ENCODE measurements at regions not wholly inside any gene's neighbourhood (a gene's known extent, or its start where the extent isn't known, plus 50 kb on each side); places are given as distances from the start of the nearest gene placed in this dataset.
"Not testable (repeated sequence)": the region's sequence is repeated elsewhere in the genome, so short reads cannot be mapped to it uniquely, and the experiment has no call there.

DNA sequence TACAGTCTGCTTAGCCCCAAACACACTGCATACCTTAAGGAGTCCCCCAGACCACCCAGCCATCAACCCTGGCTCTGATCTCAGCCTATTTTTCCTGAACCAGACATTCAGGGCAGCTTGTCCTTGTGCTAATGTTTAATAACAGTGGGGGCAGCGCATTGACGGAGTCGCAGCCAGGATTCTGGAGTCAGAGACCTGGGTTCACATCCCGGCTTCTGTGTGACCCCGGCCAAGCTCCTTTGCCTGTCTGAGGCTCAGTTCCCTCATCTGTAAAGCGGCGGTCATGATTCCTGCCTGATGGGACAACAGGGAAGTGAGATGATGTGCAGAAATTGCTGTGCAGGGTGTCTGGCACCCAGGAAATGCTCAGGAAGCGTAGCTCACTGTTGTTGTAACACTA, 63.1 kb downstream of the MATN1 start:
- no peak for DNase-seq

DNA sequence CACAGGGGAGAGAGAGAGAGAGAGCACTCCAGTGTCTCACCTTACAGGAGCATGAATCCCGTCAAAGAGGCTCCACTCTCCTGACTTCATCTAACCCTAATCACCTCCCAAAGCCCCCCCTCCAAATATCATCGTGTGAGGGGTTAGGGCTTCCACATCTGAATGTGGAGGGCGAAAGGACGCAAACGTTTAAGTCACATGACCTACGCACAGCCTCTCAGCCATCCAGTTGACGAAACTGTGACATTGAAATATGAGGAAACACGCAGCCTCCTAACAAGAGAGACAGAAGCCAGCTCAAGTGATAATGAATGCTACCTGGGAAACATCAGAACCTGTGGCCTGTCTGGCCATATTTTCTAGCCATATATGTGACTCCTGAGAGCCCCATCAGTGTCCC, 63.7 kb downstream of the MATN1 start:
- no peak for DNase-seq

DNA sequence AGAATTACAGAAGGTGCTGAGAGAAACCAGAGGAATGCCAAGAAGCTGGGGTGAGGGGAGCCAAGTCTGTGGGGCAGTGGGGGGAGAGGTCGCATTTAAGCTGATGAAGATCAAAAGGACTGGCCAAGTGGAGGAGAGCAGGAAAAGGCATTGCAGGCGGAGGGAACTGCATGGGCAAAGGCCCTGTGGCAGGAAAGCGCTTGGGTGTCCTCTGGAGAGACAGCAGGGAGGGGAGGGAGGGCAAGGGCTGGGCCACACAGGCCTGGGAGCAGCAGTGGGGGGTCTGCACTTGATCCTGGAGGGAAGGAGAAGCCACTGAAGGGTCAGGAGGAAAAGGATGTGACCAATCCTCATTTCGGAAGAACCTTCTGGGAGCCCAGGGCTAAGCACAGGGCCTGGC, 65.0 kb downstream of the MATN1 start:
- not testable (repeated sequence) for DNase-seq

DNA sequence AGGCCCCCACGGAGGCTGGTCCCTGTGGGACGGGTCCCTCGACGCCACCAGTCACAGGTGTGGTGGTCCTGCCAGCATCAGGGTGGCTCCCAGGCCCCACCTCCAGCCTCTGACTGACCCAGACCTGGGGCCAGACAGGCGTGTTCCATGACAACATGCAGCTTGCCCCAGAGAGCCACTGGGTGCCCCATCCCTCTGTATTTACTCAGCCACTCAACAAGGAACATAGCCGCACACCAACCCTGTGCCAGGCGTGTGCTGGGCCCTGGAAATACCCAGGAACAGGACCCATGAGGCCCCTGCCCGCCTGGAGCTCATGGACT, 65.4 kb downstream of the MATN1 start:
- no peak for DNase-seq

DNA sequence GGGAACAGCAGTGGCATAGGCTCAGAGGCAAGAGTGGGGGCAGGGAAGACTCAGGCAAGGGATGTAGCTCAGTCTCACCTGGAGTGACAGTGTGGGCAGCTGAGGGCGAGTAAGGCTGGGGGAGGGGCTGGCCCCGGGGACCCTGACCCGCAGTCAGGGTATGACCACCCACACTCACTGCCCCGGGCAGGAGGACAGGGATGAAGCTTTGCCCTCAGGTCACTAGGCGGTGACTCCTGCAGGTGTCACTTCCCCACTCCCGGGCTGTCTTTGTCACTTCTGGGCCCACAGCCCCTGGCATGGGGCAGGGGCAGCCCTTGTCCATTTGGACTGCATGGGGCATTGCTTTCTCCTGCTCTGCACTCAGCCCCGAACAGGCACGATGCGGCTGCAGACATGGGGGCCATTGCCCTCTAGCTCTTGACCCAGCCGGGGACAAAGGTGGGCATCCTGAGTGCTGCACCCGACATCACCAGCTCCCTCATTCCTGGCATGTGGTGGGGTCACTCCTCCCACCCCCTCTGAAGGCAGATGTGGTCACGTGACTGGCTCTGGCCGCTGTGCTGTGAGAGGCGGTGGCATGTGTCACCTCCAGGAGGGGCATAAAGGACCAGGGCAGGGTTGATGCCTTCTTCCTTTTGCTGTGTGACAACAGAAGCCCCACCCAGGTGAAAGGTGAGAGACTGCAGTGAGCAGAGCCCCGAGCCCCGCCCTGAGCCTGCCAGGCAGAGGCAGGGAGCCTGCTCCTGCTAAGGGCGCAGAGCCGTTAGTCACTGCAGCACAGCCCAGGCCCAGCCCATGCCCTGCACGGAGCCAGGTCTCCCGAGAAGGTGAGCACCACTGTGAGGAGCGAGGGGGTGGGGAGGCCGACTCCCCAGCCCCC, 66.0 kb downstream of the MATN1 start:
- DNase-seq = no peak

DNA sequence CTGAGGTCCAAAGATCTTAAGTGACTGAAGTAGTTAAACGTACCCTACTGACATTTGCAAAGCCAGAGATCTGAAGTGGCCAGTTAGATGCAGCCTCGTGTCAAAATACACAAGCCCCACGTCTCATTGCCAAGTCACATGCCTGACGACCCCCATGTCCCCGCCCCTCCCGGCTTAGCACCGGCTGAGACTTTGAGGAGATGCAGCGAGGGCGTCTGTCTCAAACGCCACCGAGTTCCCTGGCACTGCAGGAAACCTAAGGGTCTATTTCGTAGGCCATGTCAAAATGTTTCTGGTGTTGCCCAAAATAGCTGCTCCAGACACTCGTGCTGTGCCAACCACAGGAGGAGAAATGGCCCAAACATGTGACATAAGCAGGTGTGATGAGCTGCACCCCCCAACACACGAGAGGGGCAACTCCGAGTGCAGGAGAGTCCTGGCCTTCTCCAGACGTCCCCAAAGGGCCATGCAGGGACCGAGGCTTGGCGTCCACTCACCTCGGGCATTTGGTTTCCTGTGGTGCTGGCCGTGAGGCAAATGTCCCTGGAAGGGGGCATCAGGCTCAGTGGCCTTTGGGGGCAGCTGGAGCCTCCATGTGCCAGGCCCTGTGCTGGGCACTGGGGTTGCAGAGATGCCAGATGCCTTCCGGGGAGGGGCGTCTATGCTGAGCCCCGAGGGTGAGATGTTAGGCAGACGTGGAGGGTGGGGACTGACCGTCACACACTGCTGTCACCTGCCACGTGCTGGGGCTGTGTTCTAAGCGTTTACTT, 67.0 kb downstream of the MATN1 start:
- no peak for DNase-seq

DNA sequence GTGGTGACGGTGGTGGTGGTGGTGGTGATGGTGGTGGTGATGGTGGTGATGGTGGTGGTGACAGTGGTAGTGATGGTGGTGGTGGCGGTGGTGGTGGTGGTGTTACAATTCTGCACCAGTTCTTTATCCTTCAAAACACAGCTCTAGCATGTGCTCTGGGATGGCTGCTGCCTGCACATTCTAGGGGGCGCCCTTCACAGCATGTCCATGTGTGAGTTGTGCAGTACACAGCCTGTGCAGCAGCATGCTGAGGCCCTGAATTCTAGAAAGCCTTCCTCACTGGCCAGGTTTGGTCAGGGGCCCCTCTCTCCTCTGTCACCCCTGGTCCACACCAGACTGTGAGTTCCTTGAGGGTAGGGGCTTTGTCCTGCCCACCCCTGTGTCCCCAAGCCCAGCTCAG, 67.7 kb downstream of the MATN1 start:
- no peak for DNase-seq

DNA sequence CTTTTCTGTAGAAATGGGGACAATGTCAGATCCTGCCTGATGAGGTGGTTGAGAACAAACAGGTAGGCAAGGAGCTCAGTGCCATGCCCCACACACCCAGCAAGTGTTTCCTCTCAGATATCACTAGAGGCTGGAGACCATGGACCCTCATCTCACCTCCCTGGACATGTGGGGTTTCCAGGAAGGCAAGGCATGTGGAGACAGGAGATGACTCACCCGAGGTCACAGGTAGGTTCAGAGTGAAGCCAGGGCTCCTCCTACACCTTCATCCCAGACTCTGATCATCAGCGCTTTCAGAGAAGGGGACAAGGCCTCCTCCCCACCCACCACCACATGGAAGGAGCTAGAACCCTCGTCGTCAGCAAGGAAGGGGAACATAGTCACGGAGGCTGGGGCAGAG, 69.2 kb downstream of the MATN1 start:
- DNase-seq = no peak

DNA sequence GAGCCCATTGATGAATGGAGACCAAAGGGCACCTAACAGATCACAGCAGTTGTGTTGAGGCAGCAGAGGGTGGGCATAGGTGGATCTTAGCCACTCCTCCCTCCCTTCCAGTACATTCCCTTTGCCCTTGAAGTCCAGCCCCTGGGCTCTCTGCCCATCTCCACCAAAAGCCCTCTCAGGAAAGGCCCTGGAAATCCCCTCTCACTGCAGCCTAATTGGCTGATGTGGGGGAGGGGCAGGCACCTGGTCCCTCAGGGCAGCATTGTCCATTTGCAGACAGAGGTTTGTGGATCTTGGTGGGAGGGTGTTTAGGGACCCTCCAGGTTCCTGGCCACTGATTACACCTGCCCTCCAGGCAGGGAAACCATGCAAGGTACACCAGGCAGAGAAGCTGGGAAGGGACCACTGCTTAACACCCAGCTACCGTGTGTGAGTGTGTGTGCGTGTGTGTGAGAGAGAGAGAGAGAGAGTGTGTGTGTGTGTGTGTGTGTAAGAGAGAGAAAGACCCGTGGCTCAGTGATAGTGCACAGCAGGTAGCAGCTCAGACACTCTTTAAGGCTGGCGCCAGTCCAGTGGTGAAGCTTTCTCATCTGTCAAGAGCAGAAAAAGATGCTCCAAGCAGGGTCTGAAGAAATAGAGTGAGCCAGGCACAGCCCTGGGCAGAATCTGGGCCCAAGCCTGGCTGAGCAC, 71.1 kb downstream of the MATN1 start:
- no peak for DNase-seq

DNA sequence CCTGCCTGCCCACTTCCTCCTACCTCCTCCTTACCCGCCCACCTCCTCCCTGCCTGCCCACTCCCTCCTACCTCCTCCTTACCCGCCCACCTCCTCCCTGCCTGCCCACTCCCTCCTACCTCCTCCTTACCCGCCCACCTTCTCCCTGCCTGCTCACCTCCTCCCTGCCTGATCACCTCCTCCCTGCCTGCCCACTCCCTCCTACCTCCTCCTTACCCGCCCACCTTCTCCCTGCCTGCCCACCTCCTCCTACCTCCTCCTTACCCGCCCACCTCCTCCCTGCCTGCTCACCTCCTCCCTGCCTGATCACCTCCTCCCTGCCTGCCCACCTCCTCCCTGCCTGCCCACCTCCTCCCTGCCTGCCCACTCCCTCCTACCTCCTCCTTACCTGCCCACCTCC, 72.0 kb downstream of the MATN1 start:
- DNase-seq = not testable (repeated sequence)

DNA sequence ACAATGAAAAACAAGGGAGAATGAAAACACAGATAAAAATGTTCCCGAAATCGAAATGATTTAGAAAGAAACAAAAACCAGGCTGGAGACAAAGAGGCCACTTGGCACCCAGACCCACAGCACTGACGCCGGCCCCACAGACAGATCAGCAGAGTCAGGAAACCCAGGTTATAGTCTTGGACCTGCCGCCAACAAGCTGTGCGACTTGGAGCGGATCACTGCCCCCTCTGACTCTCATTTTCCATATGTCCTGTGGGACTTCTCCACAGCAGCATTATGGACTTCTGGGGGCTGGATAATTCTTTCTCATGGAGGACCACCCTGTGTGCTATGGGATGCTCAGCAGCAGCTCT, 72.4 kb downstream of the MATN1 start:
- DNase-seq = no peak

DNA sequence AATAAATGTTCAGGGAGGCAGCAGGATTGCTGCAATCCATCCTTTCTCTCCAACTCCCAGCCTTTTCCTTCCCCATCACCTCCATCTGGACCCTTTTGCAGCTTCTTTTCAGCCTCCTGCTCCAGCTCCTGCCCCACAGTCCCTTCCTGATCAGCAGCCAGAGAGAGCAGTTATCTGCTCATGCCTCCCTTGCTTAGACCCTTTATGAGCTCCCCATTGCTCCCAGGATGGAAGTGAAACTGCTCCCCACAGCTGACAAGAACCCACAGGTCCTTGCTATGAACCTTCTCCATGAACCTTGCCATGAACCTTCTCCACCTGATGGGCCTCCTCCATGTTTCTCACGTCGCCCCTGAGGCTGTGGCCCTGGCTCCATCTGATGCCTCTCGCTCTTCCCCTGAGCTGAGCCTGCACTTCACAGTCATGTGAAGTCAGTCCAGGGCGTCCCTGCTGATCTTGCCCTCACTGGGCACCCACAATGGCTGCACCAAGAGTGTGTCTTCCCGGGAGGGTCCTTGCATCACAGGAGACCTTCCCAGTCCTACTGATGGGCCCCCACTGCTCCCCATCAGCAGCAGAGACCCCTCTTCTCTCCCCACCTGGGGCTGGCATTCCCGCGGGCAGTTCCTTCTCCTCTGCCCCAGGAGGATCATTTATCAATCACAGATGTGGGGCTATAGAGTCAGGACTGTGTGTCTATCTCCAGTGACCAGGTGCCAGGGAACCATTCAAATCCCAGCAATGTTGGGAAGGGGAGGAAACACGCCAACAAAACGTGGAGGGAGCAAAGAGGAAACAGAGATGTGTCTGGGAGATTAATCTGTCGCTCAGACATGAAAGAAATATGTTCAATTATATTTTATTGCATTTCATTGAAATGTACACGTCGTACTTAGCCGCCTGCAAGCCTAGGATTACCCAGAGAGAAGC, 73.1 kb downstream of the MATN1 start:
- DNase-seq = no peak

DNA sequence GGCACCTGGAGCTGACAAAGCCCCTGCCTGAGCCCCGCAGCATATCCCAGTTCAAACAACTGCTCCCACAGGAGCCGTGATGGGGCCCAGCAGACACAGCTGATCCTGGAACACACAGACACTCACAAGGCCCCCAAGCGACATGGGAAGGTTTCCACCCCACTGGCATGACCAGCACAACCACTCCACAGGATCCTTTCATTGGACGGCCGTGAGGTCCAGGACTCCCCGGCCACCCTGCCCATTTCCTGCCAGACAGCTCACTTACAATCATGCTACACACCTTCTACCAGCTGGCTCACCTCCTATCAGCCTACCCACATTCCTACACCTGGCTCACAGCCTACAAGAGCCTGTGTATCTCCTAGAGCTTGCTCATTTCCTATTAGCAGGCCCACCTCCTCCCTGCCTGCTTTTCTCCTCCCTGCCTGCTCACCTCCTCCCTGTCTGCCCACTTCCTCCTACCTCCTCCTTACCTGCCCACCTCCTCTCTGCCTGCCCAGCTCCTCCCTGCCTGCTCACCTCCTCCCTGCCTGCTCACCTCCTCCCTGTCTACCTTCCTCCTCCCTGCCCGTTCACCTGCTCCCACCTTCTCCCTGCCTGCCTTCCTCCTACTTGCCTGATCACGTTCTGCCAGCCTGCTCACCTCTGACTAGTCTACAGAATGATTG, 73.9 kb downstream of the MATN1 start:
- DNase-seq = no peak

DNA sequence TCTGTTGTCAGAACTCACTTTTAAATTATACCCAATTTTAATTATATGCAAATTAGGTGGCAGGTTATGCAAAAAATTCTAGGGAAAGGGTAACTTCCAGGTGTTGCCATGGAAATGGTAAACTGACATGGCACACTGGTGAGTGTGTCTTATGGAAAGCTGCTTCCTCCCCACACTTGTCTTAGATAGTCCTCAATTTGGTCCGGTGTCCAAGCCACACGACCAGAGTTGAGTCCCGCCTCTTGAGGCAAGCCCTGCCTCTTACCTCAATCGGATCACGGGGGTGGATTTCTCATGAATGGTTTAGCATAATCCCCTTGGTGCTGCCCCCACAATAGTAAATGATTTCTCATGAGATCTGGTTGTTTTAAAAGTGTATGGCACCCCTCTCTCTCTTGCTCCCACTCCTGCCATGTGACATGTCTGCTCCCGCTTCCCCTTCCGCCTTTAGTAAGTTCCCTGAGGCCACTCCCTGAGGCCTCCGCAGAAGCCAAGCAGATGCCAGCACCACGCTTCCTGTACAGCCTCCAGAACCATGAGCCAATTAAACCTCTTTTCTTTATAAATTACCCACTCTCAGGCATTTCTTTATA, 74.9 kb downstream of the MATN1 start:
- no peak for DNase-seq

DNA sequence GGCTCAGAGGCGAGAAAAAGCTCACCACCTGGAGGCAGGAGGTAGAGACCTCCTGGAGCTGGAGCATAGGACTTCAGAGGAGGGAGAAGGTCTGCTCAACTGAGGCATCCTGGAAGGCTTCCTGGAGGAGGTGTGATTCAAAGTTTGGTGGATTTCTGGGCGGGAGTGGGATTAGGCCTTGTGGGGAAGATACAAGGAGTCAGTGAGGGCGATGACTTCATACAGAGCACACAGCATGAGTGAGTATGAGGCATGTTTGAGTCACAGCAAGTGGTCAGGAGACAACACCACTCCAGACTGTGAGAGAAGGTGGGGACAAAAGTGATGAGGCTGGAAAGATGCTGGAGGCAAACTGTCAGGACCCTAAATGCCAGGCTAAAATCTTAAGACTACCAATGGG, 77.6 kb downstream of the MATN1 start:
- DNase-seq = no peak

DNA sequence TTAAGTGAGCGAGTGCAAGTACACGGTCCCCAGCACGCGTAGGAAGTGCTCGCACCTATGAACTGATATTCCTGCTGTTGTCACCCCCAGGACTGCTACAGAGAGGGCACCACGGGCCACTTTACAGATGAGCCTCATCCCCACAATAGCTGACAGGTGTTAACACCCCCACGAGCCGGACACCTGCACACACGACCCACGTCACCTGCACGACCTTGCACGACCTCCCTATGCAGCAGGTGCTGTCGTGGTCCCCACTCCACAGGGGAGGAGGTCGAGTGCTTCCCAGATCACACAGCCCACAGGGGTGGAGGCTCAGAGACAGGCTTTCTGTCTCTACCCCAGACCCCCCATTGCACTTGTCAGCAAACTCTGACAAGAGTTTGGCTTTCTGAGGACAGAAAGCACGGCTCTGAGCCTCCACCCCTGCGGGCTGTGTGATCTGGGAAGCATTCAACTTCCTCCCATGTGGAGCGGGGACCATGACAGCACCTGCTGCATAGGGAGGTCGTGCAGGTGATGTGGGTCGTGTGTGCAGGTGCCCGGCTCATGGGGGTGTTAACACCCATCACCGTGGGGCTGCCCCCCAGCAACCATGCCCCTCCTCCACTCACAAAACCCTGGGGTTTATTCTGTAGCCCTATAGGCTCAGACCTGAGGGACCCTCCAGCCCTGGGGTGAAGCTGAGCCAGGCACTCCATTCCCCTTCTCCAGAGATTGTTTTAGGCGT, 80.8 kb downstream of the MATN1 start:
- DNase-seq = no peak

DNA sequence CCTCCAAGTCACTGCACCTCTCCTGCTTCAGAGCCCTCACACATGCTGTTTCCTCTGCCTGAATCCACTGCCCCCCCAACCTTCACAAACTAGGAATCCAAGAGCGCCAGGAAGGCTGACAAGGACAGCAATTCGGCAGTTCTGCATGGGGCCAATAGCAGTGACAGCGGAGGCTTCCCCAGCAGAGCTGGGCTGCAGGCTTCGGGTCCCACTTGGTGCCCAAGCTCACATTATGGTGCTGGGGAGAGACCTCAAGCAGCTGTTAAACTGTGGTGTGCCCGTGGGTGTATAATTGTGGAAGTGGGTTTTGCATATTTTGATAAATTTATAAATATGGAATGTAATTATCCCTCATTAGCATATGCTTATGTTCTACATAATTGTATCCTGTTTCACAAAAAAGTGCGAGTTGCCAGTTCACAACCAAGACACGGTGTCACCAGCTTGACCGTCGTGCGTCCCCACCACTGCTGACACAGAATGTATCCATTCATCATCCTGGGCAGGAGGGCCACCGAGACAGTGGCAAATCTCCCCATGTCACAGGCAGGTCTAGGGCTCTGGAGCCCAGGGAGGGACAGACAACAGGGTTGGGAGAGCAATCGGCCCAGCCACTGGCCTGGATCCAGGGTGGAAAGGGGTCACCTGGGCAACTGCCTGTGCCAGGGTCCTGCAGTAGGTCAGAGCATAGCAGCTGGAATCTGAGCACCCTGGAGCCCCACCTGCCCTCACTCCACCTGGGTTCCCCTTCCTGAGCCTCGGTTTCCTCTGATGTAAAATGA, 81.6 kb downstream of the MATN1 start:
- no peak for DNase-seq

DNA sequence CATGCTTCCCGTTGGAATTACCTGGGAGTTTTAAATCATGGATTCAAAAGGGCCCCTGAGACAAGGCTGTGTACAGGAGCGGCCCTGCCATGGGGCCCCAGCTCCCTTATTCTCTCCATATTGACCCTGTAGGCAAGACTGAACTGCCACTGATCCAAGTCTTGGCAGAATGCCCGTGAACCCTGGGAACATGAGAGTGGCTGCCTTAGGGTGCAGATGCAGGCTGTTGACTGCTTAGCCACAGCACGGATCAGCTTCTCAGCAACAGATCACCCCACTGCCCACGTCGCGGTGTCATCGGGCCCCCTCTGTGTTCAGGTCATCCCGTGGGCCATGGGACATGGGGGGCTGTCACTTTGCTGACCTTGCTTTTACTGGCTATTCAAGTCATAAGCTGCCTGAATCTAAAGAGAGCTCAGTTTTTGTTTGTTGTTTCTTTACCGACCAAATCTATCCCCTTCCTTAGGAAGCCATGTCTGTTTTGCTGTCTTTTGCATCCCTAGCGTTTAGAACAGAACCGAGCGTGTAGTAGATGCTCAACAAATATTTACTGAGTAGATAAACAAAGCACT, 83.4 kb downstream of the MATN1 start:
- no peak for DNase-seq

DNA sequence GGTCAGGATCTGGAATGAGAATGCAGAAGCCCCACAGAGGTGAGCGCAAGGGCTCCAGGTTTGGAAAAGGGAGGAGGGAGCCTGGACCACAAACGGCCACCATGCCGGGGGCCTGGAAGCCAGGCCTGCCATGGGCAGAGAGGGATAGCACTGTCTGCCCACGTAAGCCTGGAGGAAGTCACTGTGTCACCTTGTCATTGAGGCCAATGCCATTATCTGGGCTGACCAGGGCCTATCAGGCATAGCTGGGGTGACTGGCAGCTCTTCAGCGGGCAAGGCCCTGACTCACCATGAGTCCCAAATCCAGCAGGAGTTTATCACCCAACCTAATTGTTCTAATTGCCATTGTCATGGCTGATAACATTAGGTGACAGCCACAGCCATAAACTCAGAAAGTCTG, 84.6 kb downstream of the MATN1 start:
- no peak for DNase-seq

DNA sequence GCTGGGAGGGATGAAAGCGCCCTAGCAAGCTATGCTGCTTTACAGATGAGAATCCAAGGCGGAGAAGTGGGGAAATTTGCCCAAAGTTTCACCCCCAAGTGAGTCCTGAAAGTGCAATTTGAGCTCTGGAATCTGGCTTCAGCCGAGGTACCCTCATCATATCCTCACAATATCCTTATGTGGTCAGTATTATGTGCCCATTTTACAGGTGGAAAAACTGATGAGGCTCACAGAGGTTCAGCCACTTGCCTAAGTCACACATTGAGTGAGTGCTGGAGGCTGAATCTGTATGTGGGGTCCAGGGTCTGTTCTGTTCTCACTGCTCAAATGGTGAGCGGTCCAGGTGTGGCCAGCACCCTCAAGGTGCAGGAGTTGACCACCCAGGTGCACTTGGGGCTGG, 85.3 kb downstream of the MATN1 start:
- no peak for DNase-seq
